A673 (cell line): ENCODE measurements at regions not wholly inside any gene's neighbourhood (a gene's known extent, or its start where the extent isn't known, plus 50 kb on each side); places are given as distances from the start of the nearest gene placed in this dataset.

Experiments used
- BruUV-seq: library from RNA; stranded (reverse); fragments of 400-500 nt; replicated peaks from 2 replicates; lab custom pipeline; 2021; lab: Mats Ljungman, UMichigan
- CTCF ChIA-PET: fragments of 300-600 bp; sonication (Branson Sonifier 250); formaldehyde crosslinking; loops from one replicate; lab custom pipeline; 2022; ENCODE audit warnings: antibody characterized with exemption; lab: Charles Lee
- POLR2A ChIA-PET: fragments of 300-600 bp; sonication (Branson Sonifier 250); formaldehyde crosslinking; loops from one replicate; lab custom pipeline; 2022; ENCODE audit warnings: antibody characterized with exemption; ENCODE audit not compliant: low non-redundant PET; lab: Charles Lee
- DNase-seq: peaks from one replicate; pipeline ENCODE4 v3.0.0-alpha.2; 2015; ENCODE audit warnings: low spot score
- H3K27ac ChIP-seq: fragments of 200-600 bp; sonication (generic); 2 replicates; pipeline ENCODE4 v1.5.1; 2016; ENCODE audit warnings: mixed run types, low read depth, mild to moderate bottlenecking, mixed read lengths, antibody characterized with exemption, low read length; ENCODE audit not compliant: poor library complexity, severe bottlenecking
- H3K27me3 ChIP-seq: fragments of 200-600 bp; sonication (generic); replicated peaks from 2 replicates; pipeline ENCODE4 v1.6.1; 2017; ENCODE audit warnings: mixed run types, low read depth, mild to moderate bottlenecking, mixed read lengths, antibody characterized with exemption, low read length; ENCODE audit not compliant: insufficient read depth, poor library complexity
- H3K36me3 ChIP-seq: fragments of 200-600 bp; sonication (generic); 2 replicates; pipeline ENCODE4 v1.6.1; 2016; ENCODE audit warnings: mixed run types, mild to moderate bottlenecking, mixed read lengths, antibody characterized with exemption, low read length; ENCODE audit not compliant: insufficient read depth, poor library complexity, severe bottlenecking
- H3K4me1 ChIP-seq: fragments of 200-600 bp; sonication (generic); 2 replicates; pipeline ENCODE4 v1.6.1; 2017; ENCODE audit warnings: mixed run types, mild to moderate bottlenecking, mixed read lengths, antibody characterized with exemption, low read length; ENCODE audit not compliant: insufficient read depth, poor library complexity, severe bottlenecking
- H3K4me3 ChIP-seq: fragments of 200-600 bp; sonication (generic); 2 replicates; pipeline ENCODE4 v1.5.1; 2016; ENCODE audit warnings: low read depth, mixed run types, mild to moderate bottlenecking, mixed read lengths, low read length; ENCODE audit not compliant: poor library complexity, severe bottlenecking
- H3K9me3 ChIP-seq: fragments of 200-600 bp; sonication (generic); 2 replicates; pipeline ENCODE4 v1.6.1; 2016; ENCODE audit warnings: mixed run types, low read depth, mild to moderate bottlenecking, mixed read lengths, antibody characterized with exemption, low read length; ENCODE audit not compliant: poor library complexity, severe bottlenecking
- CTCF ChIP-seq: fragments of 300-800, 200-600 bp; sonication (generic); conservative IDR thresholded peaks from 2 replicates; pipeline ENCODE4 v1.5.1; 2017; ENCODE audit warnings: low read depth, mild to moderate bottlenecking, antibody characterized with exemption, low read length, moderate library complexity, mixed read lengths
- EZH2 ChIP-seq: fragments of 200-600 bp; sonication (generic); IDR thresholded peaks from 2 replicates; pipeline ENCODE4 v1.6.1; 2017; ENCODE audit warnings: borderline replicate concordance, low read depth, mild to moderate bottlenecking, mixed read lengths, antibody characterized with exemption, low read length; ENCODE audit not compliant: poor library complexity, severe bottlenecking
- intact Hi-C: fragments of 100-400 bp; cut with micrococcal nuclease; formaldehyde crosslinking; loops from one replicate; pipeline ENCODE4 v1.10.0; 2022; ENCODE audit not compliant: unreplicated experiment

- H3K27me3 ChIP-seq = peaks cover 15% of the 10 kb centered on the region
- no peak overlapping the region for H3K27ac ChIP-seq
- CTCF ChIA-PET = no interaction called here
- H3K36me3 ChIP-seq = no peaks in the 10 kb centered on the region
- H3K4me1 ChIP-seq = peaks cover 8% of the 10 kb centered on the region
- no peak for DNase-seq
- no peaks in the 10 kb centered on the region for H3K9me3 ChIP-seq
- no peak for TF ChIP-seq CTCF
- TF ChIP-seq EZH2 = no peak
- H3K4me3 ChIP-seq = no peak overlapping the region
- intact Hi-C loops = no loop called here
- no TSS peak for BruUV-seq
- POLR2A ChIA-PET = no interaction called here
Observed at GRCh38 chr17:64784353-64785010, 122.4 kb upstream of the SMURF2 start.

GRCh38 chr17:64783556-64784352 is 121.6 kb upstream of the SMURF2 start:
- Histone ChIP-seq H3K4me1 (peaks cover 15% of the 10 kb centered on the region), H3K27me3 (peaks cover 22% of the 10 kb centered on the region), H3K27ac (no peak overlapping the region), H3K9me3 (no peaks in the 10 kb centered on the region), H3K36me3 (no peaks in the 10 kb centered on the region), H3K4me3 (no peak overlapping the region)
- intact Hi-C loops = no loop called here
- TF ChIP-seq CTCF (no peak), EZH2 (no peak)
- no peak for DNase-seq
- BruUV-seq = no TSS peak
- POLR2A ChIA-PET = no interaction called here
- CTCF ChIA-PET = no interaction called here

GRCh38 chr17:64783031-64783461 is 120.9 kb upstream of the SMURF2 start:
- peaks cover 20% of the 10 kb centered on the region for H3K4me1 ChIP-seq
- POLR2A ChIA-PET = no interaction called here
- H3K36me3 ChIP-seq = no peaks in the 10 kb centered on the region
- H3K27me3 ChIP-seq = peaks cover 29% of the 10 kb centered on the region
- DNase-seq = no peak
- CTCF ChIA-PET = no interaction called here
- no TSS peak for BruUV-seq
- TF ChIP-seq CTCF = no peak
- no peak for TF ChIP-seq EZH2
- H3K4me3 ChIP-seq = no peak overlapping the region
- H3K27ac ChIP-seq = no peak overlapping the region
- H3K9me3 ChIP-seq = no peaks in the 10 kb centered on the region
- intact Hi-C loops = no loop called here
